ENCODE measurements at regions not wholly inside any gene's neighbourhood (a gene's known extent, or its start where the extent isn't known, plus 50 kb on each side); places are given as distances from the start of the nearest gene placed in this dataset.
A peak's percentile ranks its signal among the peaks of the same experiment; 100 is the strongest.
"Not testable (repeated sequence)": the region's sequence is repeated elsewhere in the genome, so short reads cannot be mapped to it uniquely, and the experiment has no call there.

GRCh38 chr3:89533275-89533674 is 425.9 kb downstream of the EPHA3 start:
- DNase-seq (no peak), ATAC-seq (peak in 1 of 4 donors; percentile 44)
- H3K27me3 ChIP-seq: no peaks in the 10 kb centered on the region
- intact Hi-C loops (cut with DNase I): no loop called here
- no peaks in the 10 kb centered on the region for H3K36me3 ChIP-seq
- TF ChIP-seq CTCF (IDR thresholded peaks at IDR 0.05) (no peak), POLR2A (IDR thresholded peaks at IDR 0.05) (no peak)
- peak overlapping the region in 1 of 12 donors; percentile 25 for H3K27ac ChIP-seq
- H3K4me1 ChIP-seq: no peaks in the 10 kb centered on the region
- no peak overlapping the region for H3K4me3 ChIP-seq
- 55 to 65% (median 58%) methylated on average over 2 of the region's 2 CpGs for WGBS, 4 donors
- H3K9me3 ChIP-seq: peaks cover 0 to 13% (median 0%) of the 10 kb centered on the region in 12 donors

GRCh38 chr3:89554587-89554986 is 447.2 kb downstream of the EPHA3 start:
- not testable (repeated sequence) for ATAC-seq, H3K27me3 ChIP-seq

GRCh38 chr3:89558711-89559110 is 451.3 kb downstream of the EPHA3 start:
- intact Hi-C loops (cut with DNase I): no loop called here
- H3K27ac ChIP-seq: no peak overlapping the region

More at GRCh38 chr3:89554587-89554986, 447.2 kb downstream of the EPHA3 start:
- H3K36me3 ChIP-seq; intact Hi-C loops (cut with DNase I); DNase-seq; H3K9me3 ChIP-seq; H3K4me3 ChIP-seq; H3K27ac ChIP-seq; H3K4me1 ChIP-seq: not testable (repeated sequence)
- 85 to 93% (median 91%) methylated on average over 6 of the region's 6 CpGs for WGBS, 4 donors

GRCh38 chr3:89560568-89560967 is 453.1 kb downstream of the EPHA3 start:
- WGBS, 4 donors: 26 to 48% (median 46%) methylated on average over 1 of the region's 1 CpG
- Histone ChIP-seq H3K9me3 (peaks cover 0 to 16% (median 2%) of the 10 kb centered on the region in 12 donors), H3K4me3 (no peak overlapping the region), H3K36me3 (no peaks in the 10 kb centered on the region), H3K27me3 (no peaks in the 10 kb centered on the region), H3K27ac (no peak overlapping the region), H3K4me1 (no peaks in the 10 kb centered on the region)
- intact Hi-C loops (cut with DNase I): no loop called here
- TF ChIP-seq CTCF (IDR thresholded peaks at IDR 0.05) (no peak), POLR2A (IDR thresholded peaks at IDR 0.05) (no peak)
- DNase-seq (no peak), ATAC-seq (no peak)

More at GRCh38 chr3:89558711-89559110, 451.3 kb downstream of the EPHA3 start:
- Histone ChIP-seq H3K4me3 (no peak overlapping the region), H3K4me1 (no peaks in the 10 kb centered on the region), H3K9me3 (peaks cover 0 to 11% (median 0%) of the 10 kb centered on the region in 12 donors), H3K27me3 (no peaks in the 10 kb centered on the region), H3K36me3 (no peaks in the 10 kb centered on the region)
- no peak for DNase-seq
- TF ChIP-seq CTCF (IDR thresholded peaks at IDR 0.05) (no peak), POLR2A (IDR thresholded peaks at IDR 0.05) (no peak)
- 77 to 90% (median 84%) methylated on average over 1 of the region's 1 CpG for WGBS, 4 donors
- no peak for ATAC-seq

GRCh38 chr3:89562373-89562772 is 455.0 kb downstream of the EPHA3 start:
- TF ChIP-seq CTCF (IDR thresholded peaks at IDR 0.05): no peak
- TF ChIP-seq POLR2A (IDR thresholded peaks at IDR 0.05): no peak
- Histone ChIP-seq H3K36me3 (no peaks in the 10 kb centered on the region), H3K9me3 (peaks cover 0 to 27% (median 12%) of the 10 kb centered on the region in 12 donors), H3K4me1 (no peaks in the 10 kb centered on the region), H3K27ac (no peak overlapping the region), H3K4me3 (no peak overlapping the region), H3K27me3 (no peaks in the 10 kb centered on the region)
- DNase-seq: no peak
- WGBS, 4 donors: 91 to 95% (median 94%) methylated on average over 1 of the region's 1 CpG
- no peak for ATAC-seq
- intact Hi-C loops (cut with DNase I): no loop called here
